ENCODE measurements at regions not wholly inside any gene's neighbourhood (a gene's known extent, or its start where the extent isn't known, plus 50 kb on each side); places are given as distances from the start of the nearest gene placed in this dataset.

GRCh38 chr13:27353708-27354107 is 70.7 kb upstream of the GTF3A start:
- H3K27me3 ChIP-seq (ENCODE audit: insufficient read depth, poor library complexity, severe bottlenecking) = peaks cover 2% of the 10 kb centered on the region
- no peak for DNase-seq (ENCODE audit: low read depth in 1 of 2, low spot score in 1 of 2)

GRCh38 chr13:27354379-27354778 is 70.0 kb upstream of the GTF3A start:
- no peak for TF ChIP-seq POLR2AphosphoS5 (IDR thresholded peaks at IDR 0.05; ENCODE audit: low read depth)
- TF ChIP-seq REST (IDR thresholded peaks at IDR 0.05; ENCODE audit: insufficient replicate concordance, low read depth) = no peak
- TF ChIP-seq CTCF (IDR thresholded peaks at IDR 0.05; ENCODE audit: insufficient read depth, low read length) = no peak
- TF ChIP-seq GABPA (IDR thresholded peaks at IDR 0.05; ENCODE audit: low read depth) = no peak
- TF ChIP-seq SPI1 (IDR thresholded peaks at IDR 0.05; ENCODE audit: borderline replicate concordance, low read depth) = no peak
- H3K27ac ChIP-seq (replicated peaks) = no peak overlapping the region
- H3K27me3 ChIP-seq (ENCODE audit: insufficient read depth, poor library complexity, severe bottlenecking) = peaks cover 2% of the 10 kb centered on the region
- DNase-seq (ENCODE audit: low read depth in 1 of 2, low spot score in 1 of 2) = no peak
- H3K4me3 ChIP-seq (replicated peaks; ENCODE audit: insufficient read depth, low read length) = no peak overlapping the region

More at GRCh38 chr13:27353708-27354107, 70.7 kb upstream of the GTF3A start:
- Histone ChIP-seq H3K4me3 (replicated peaks; ENCODE audit: insufficient read depth, low read length) (no peak overlapping the region), H3K27ac (replicated peaks) (no peak overlapping the region)
- TF ChIP-seq POLR2AphosphoS5 (IDR thresholded peaks at IDR 0.05; ENCODE audit: low read depth) (no peak), CTCF (IDR thresholded peaks at IDR 0.05; ENCODE audit: insufficient read depth, low read length) (no peak), SPI1 (IDR thresholded peaks at IDR 0.05; ENCODE audit: borderline replicate concordance, low read depth) (no peak), GABPA (IDR thresholded peaks at IDR 0.05; ENCODE audit: low read depth) (no peak), REST (IDR thresholded peaks at IDR 0.05; ENCODE audit: insufficient replicate concordance, low read depth) (no peak)

- Histone ChIP-seq H3K27me3 (ENCODE audit: insufficient read depth, poor library complexity, severe bottlenecking) (peaks cover 2% of the 10 kb centered on the region), H3K27ac (replicated peaks) (no peak overlapping the region), H3K4me3 (replicated peaks; ENCODE audit: insufficient read depth, low read length) (no peak overlapping the region)
- TF ChIP-seq POLR2AphosphoS5 (IDR thresholded peaks at IDR 0.05; ENCODE audit: low read depth) (no peak), SPI1 (IDR thresholded peaks at IDR 0.05; ENCODE audit: borderline replicate concordance, low read depth) (no peak), CTCF (IDR thresholded peaks at IDR 0.05; ENCODE audit: insufficient read depth, low read length) (no peak), REST (IDR thresholded peaks at IDR 0.05; ENCODE audit: insufficient replicate concordance, low read depth) (no peak), GABPA (IDR thresholded peaks at IDR 0.05; ENCODE audit: low read depth) (no peak)
- DNase-seq (ENCODE audit: low read depth in 1 of 2, low spot score in 1 of 2) = no peak
These were observed 68.5 kb upstream of the GTF3A start for GRCh38 chr13:27355894-27356293.
